HG03457 (cell line): ENCODE measurements at regions not wholly inside any gene's neighbourhood (a gene's known extent, or its start where the extent isn't known, plus 50 kb on each side); places are given as distances from the start of the nearest gene placed in this dataset.

Experiments used
- ATAC-seq: cut with Tn5 transposase; IDR thresholded peaks from one replicate; pipeline ENCODE4 v1.9.1; 2021; ENCODE audit warnings: moderate number of reproducible peaks; ENCODE audit not compliant: unreplicated experiment

GRCh38 chr5:135220394-135221186 lies 178.4 kb downstream of the MACROH2A1 start:
- ATAC-seq = no peak

- ATAC-seq = no peak
These were observed 179.2 kb downstream of the MACROH2A1 start for GRCh38 chr5:135219868-135220267.

- no peak for ATAC-seq
These were observed 180.1 kb downstream of the MACROH2A1 start for GRCh38 chr5:135218790-135219568.

GRCh38 chr5:135218486-135218755 lies 180.6 kb downstream of the MACROH2A1 start:
- ATAC-seq = no peak

GRCh38 chr5:135217669-135218485 lies 181.2 kb downstream of the MACROH2A1 start:
- ATAC-seq = no peak

GRCh38 chr5:135216471-135217343 lies 182.3 kb downstream of the MACROH2A1 start:
- ATAC-seq = no peak

- ATAC-seq = no peak
These were observed 181.8 kb upstream of the PITX1 start for GRCh38 chr5:135215617-135216470.

GRCh38 chr5:135214897-135215616 lies 181.0 kb upstream of the PITX1 start:
- no peak for ATAC-seq

- no peak for ATAC-seq
These were observed 179.6 kb upstream of the PITX1 start for GRCh38 chr5:135213466-135214239.

GRCh38 chr5:135213027-135213386 lies 179.0 kb upstream of the PITX1 start:
- no peak for ATAC-seq

- ATAC-seq = no peak
These were observed 178.5 kb upstream of the PITX1 start for GRCh38 chr5:135212361-135213026.

GRCh38 chr5:135211791-135212190 lies 177.8 kb upstream of the PITX1 start:
- ATAC-seq = no peak

GRCh38 chr5:135211083-135211790 lies 177.2 kb upstream of the PITX1 start:
- no peak for ATAC-seq

- ATAC-seq = no peak
These were observed 176.4 kb upstream of the PITX1 start for GRCh38 chr5:135210286-135211055.

GRCh38 chr5:135208903-135209721 lies 175.1 kb upstream of the PITX1 start:
- ATAC-seq = no peak

GRCh38 chr5:135208555-135208902 lies 174.5 kb upstream of the PITX1 start:
- ATAC-seq = no peak
